BJ (cell line): ENCODE measurements at regions not wholly inside any gene's neighbourhood (a gene's known extent, or its start where the extent isn't known, plus 50 kb on each side); places are given as distances from the start of the nearest gene placed in this dataset.

Experiments used
- CTCF ChIA-PET: fragments of 350-600 bp; formaldehyde crosslinking; extraction: SDS; loops from one replicate; lab custom pipeline; 2021; ENCODE audit warnings: antibody characterized with exemption, inconsistent platforms; lab: Yijun Ruan, JAX
- POLR2A ChIA-PET: fragments of 300-600 bp; sonication (Branson Sonifier 250); formaldehyde crosslinking; extraction: SDS; loops from one replicate; lab custom pipeline; 2021; ENCODE audit warnings: antibody characterized with exemption; lab: Charles Lee
- DNase-seq: peaks from one replicate; pipeline ENCODE4 v3.0.0-alpha.2; 2011; ENCODE audit warnings: low read depth
- H3K27me3 ChIP-seq: 2 replicates; pipeline ENCODE4 v1.6.0; 2011; ENCODE audit warnings: low read length; ENCODE audit not compliant: control insufficient read depth, insufficient read depth
- H3K36me3 ChIP-seq: 2 replicates; pipeline ENCODE4 v1.5.1; 2011; ENCODE audit warnings: low read length; ENCODE audit not compliant: control insufficient read depth, insufficient read depth
- H3K4me3 ChIP-seq: 2 replicates; pipeline ENCODE4 v1.5.1; 2011; ENCODE audit warnings: low read depth, mild to moderate bottlenecking, control low read depth, low read length
- CTCF ChIP-seq: IDR thresholded peaks from 2 replicates; pipeline ENCODE4 v1.5.1; 2011; ENCODE audit warnings: low read depth, mild to moderate bottlenecking, control low read depth, inconsistent platforms, low read length, moderate library complexity; ENCODE audit not compliant: insufficient read depth

- TF ChIP-seq CTCF: no peak
- Histone ChIP-seq H3K4me3 (no peak overlapping the region), H3K27me3 (no peaks in the 10 kb centered on the region), H3K36me3 (no peaks in the 10 kb centered on the region)
- DNase-seq: no peak
- ChIA-PET POLR2A (no interaction called here), CTCF (interaction anchor here (0.7 kb wide), 1 partner anchor 270 kb away, joined by 3 read pairs; no protein-coding TSS in a partner anchor)
Observed at GRCh38 chr1:198968866-198969265, 330.0 kb downstream of the PTPRC start.

GRCh38 chr1:198969981-198970380 lies 331.1 kb downstream of the PTPRC start:
- H3K27me3 ChIP-seq: no peaks in the 10 kb centered on the region
- ChIA-PET CTCF (no interaction called here), POLR2A (no interaction called here)
- H3K36me3 ChIP-seq: no peaks in the 10 kb centered on the region
- no peak for DNase-seq
- no peak for TF ChIP-seq CTCF
- no peak overlapping the region for H3K4me3 ChIP-seq

GRCh38 chr1:198970916-198971315 lies 332.1 kb downstream of the PTPRC start:
- Histone ChIP-seq H3K4me3 (no peak overlapping the region), H3K36me3 (no peaks in the 10 kb centered on the region), H3K27me3 (no peaks in the 10 kb centered on the region)
- ChIA-PET POLR2A (no interaction called here), CTCF (no interaction called here)
- no peak for TF ChIP-seq CTCF
- DNase-seq: no peak

GRCh38 chr1:198977909-198978308 lies 339.1 kb downstream of the PTPRC start:
- no peaks in the 10 kb centered on the region for H3K27me3 ChIP-seq
- H3K36me3 ChIP-seq: no peaks in the 10 kb centered on the region
- CTCF ChIA-PET: interaction anchor here (1.2 kb wide), 1 partner anchor 23 kb away, joined by 3 read pairs; no protein-coding TSS in a partner anchor
- POLR2A ChIA-PET: no interaction called here
- no peak overlapping the region for H3K4me3 ChIP-seq
- no peak for DNase-seq
- no peak for TF ChIP-seq CTCF

DNA sequence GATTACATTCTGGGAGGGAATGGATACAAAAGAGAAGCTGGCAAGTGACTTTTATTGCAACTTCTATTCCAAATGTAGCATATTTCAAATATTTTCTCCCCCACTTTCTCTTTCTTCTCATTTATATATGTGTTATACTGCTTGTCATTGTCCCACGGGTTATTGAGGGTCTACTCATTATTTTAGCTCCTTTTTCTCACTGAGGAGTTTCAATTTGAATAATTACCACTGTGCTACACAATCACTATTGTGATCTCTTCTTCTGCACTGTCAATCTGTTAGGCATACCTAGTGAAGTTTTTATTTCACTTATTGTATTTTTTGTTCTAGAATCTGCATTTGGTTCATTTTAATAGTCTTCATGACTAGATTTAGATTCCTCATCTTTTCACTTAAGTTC lies 339.7 kb downstream of the PTPRC start:
- TF ChIP-seq CTCF: no peak
- no peaks in the 10 kb centered on the region for H3K36me3 ChIP-seq
- CTCF ChIA-PET: interaction anchor here (1.2 kb wide), 1 partner anchor 65 kb away, joined by 4 read pairs; no protein-coding TSS in a partner anchor
- POLR2A ChIA-PET: no interaction called here
- H3K4me3 ChIP-seq: no peak overlapping the region
- H3K27me3 ChIP-seq: no peaks in the 10 kb centered on the region
- DNase-seq: no peak
